ENCODE measurements at regions not wholly inside any gene's neighbourhood (a gene's known extent, or its start where the extent isn't known, plus 50 kb on each side); places are given as distances from the start of the nearest gene placed in this dataset.
"Not testable (repeated sequence)": the region's sequence is repeated elsewhere in the genome, so short reads cannot be mapped to it uniquely, and the experiment has no call there.

DNA sequence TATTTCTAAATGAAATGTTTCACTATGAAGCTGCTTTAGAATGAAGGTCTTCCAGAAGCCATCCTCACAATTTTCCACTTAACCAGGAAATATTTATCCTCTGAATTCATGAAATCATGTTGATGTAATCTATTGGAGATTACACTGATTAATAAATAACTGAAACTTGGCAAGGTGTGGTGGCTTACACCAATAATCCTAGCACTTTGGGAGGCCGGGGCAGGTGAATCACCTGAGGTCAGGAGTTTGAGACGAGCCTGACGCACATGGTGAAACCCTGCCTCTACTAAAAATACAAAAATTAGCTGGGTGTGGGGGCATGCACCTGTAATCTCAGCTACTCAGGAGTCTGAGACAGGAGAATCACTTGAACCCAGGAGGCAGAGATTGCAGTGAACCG is 73.8 kb upstream of the DAPK1 start:
- not testable (repeated sequence) for DNase-seq

DNA sequence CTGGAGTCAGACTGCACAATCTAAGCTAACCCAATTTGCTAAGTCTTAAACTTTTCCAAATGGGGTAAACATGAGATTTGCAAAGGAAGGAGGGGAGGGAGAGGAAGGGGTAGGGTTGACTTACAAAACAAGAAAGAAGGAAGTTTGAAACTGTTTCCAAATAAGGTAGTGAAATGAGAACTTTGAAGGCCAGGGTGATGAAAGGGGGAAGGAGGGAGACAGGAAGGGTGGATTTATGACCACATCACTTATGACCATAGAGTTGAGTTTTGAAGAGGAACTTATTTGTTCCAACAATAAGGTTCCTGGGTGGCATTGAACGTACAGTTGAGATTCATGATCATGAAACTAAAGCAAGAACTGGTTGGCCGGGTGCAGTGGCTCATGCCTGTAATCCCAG is 72.5 kb upstream of the DAPK1 start:
- DNase-seq: no peak

DNA sequence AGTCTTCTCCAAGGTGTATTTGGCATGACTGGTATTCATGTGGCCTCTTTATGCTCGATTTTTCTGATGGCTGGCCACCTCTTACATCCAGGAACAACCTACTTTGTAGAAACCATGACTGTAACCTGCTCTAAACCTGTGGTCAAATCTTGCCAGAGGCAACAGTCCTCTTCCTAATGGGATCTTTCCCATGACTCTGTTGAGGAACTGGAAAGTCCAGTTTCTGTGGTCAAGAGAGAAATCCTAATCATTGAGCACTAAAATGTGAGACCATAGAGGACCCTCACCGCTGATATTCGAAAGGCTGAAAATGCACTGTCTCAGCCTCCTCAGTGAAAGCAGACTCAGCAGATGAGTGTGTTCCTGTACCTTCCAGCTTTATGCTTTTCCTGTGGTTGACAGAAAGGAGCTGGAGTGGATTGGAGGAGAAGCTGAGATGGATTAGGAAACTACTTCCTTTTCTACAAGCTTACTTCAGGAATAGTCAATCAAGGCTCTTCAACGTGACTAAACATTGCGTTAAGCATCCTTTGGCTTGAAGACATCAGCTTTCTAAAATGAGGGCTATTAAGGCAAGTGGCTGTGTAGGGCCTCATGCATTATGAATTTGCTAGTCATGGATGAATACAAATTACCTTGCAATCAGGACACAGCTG is 69.7 kb upstream of the DAPK1 start:
- DNase-seq: no peak

DNA sequence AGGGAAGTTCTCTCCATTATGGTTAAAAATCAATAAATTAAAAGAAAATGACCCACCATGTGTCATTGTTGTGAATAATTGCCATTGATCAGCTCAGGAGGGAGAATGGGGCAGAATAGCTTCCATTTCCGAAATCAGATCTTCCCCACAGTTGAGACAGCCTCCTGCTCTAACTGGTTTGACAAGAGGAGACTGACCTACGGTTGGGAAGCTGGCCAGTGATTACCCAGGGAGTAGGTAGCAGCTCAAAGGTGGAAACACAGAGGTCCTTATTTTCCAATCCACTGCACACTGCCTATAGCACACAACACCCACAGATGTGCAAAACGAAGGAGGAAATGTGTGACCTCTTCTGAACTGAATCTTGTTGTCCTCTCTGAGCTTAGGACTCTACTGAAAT is 69.0 kb upstream of the DAPK1 start:
- no peak for DNase-seq

DNA sequence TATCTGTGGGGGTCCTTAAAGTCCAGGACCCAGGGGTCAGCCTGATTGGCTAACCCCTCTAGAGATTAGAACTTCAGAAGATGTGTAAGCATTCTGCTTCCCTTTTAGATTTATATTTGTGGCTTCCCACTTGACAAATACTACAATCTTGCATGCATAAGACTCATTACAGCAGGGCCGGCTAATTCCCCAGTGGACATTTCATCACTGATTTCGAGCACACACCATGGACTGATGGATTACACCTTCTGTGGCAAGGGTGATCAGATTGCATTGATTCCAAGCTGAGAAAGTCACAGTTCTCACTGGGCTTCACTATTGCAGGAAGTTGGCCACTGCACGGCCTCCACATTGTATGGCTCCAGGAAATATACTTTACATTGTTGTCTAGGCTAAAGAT is 65.8 kb upstream of the DAPK1 start:
- DNase-seq: no peak

DNA sequence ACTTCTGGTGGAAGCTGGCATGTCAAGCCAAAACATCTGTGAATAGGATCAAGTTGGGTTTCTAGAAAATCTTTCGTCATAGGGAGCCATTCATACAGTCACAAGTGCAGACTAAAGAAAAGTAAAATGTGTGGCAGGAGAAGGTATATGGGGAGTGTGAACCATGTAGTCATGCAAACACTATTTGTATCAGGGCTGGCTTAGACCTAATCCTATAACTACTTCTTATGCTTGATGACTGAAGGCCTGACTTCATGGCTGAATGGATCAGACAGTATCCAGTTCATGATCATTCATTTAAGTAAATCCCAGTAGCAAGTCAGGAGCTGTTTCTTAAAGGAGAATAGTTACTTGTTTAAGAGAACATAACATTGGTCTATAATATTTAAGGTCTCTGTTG is 63.8 kb upstream of the DAPK1 start:
- DNase-seq: no peak

DNA sequence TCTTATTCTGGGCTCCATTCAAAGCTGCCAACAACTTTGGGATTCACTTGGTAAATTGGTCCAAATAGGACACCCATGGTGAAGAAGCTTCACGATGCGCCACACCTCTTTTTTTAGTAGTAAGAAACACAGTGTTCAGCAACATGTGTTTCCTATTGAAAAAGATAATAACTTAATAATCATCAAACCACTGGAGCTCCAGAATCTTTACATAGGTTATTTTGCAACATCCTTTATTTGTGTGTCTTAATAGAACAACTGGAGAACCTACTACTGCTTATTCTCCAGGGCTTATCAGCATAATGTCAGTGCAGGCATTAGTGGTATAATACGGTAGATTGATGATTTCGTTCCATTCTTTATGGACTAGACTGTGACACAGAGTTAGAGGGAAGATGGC is 63.3 kb upstream of the DAPK1 start:
- DNase-seq: no peak

DNA sequence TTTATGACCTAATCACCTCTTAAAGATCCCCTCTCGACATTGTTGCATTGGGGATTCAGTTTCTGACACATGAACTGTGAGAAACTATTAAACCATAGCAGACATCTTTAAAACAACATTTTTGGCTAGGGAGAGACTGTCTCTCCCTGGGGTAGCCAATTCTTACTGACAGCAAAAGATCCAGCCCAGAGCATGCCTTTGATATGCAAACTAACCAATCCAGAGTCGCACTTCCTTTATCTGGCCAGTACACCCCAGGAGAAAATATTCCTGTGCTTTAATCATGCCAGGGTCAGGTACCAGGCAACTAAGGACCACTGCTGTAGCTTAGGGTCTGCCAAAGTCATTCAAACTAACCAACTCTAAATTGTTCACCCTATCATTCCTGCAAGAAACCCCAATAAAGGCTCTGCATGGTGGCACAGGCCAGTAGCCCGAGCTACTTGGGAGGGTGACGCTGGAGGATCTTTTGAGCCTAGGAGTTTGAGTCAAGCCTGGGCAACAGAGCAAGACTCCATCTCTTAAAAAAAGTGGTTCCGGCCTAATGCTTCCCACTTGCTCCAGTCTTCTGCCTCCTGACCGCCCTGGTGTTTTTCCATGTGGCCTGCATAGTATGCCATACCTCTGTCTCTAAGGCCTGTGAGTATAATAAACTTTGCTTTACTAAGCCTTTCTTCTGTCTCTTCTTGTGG is 62.3 kb upstream of the DAPK1 start:
- DNase-seq: no peak

DNA sequence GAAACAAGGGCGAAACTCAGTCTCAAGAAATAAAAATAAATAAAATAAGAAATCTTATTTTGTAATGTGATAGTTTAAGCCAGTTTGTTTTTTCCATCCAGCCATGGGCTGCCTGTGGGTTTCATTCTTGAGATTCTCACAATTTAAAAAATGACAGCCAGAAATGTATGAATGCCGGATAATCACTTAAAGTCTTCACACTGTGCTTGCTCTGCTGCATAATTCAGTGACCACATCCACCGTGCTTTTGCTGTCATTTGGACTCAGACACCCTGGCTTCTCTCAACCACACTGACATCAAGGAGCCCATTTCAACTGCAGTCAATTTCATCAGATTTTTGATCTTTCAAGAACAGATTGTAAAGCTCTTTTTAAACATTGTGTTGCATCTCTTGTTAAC is 61.0 kb upstream of the DAPK1 start:
- DNase-seq: no peak

DNA sequence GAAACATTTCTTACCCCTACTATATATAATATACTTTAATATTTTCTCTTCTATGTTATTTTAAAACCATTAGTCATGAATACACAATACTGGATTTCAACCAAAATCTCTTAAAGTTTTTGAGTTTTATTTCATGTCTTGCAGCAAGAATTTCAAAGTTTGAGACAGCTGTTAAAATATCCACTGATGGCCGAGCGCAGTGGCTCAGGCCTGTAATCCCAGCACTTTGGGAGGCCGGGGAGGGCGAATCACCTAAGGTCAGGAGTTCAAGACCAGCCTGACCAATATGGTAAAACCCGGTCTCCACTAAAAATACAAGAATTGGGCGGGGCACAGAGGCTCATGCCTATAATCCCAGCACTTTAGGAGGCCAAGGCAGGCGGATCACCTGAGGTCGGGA is 59.7 kb upstream of the DAPK1 start:
- no peak for DNase-seq

DNA sequence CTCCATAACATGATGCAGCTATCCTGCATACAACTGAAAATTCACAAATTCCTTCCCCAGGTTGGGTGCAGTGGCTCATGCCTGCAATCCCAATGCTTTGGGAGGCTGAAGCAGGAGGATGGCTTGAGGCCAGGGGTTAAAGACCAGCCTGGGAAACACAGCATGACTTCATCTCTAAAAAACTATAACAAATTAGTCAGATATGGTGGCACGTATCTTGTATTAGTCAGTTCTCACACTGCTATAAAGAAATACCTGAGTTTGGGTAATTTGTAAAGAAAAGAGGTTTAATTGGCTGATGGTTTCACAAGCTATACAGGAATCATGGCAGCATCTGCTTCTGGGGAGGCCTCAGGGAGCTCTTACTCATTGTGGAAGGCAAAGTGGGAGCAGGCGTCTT is 56.4 kb upstream of the DAPK1 start:
- no peak for DNase-seq

DNA sequence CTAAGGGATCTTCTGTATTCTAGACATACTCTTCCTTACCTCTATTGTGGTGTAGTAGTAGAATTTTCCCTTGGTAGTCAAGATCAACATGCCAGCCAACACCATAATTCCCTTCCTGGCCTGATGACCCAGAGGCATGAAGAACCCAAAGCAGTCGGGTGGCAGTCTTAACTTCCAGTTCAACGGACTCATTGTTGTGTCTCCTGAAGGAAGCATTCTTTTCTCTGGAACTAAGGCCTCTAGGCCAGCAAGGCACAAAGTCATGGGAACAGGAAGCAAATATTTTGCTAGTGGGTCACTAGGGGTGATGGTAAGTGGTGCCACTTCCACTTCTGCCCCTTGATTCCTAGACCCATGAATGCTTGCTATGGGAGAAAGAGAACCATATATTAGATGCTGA is 55.2 kb upstream of the DAPK1 start:
- no peak for DNase-seq

DNA sequence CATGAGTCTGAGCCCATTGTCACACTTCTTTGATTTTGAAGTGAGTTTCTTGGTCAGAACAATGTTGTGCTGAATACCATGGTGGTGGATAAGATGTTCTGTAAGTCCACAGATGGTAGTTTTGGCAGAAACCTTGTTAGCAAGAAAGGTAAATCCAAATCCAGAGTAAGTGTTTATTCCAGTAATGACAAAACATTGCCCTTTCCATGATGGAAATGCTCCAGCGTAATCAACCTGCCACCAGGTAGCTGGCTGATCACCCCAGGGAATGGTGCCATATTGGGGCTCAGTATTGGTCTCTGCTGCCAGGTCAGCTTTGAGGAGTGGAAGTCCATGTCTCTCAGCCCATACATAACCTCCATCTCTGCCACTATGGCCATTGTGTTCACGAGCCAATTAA is 54.7 kb upstream of the DAPK1 start:
- no peak for DNase-seq

DNA sequence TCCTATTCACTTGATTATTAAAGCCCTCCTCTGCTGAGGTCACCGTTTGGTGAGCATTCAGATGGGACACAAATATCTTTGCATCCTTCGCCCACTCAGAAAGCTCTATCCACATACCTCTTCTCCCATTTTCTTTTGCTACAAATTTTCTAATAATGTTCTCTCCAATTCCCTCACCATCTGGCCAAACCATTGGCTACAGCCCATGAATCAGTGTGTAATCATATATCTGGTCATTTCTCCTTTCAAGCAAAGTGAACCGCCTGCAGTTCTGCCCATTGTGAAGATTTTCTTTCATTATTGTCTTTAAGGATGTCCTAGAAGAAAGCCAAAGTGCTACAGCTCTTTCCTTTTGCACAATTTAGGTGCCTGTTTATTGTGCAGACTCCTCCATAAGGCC is 54.2 kb upstream of the DAPK1 start:
- DNase-seq: no peak

DNA sequence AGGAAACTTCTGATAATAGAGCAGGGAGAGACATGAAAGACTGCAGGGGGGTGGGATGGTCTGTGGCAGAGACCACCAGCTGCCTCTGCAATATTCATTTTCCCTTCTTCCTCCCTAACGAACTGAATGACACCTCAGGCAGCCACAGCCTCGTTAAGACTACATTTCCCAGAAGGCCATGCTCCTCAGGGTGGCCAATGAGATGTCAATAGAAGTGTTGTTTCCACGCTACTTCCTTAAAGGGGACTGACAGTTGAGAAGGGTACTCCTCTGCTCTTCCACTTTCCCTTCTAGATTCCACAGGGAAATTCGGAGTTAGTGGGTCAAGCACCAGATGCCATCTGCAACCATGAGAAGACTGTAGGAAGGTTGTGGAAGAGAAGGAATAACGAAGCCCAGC is 52.0 kb upstream of the DAPK1 start:
- peak; percentile 66 for DNase-seq

DNA sequence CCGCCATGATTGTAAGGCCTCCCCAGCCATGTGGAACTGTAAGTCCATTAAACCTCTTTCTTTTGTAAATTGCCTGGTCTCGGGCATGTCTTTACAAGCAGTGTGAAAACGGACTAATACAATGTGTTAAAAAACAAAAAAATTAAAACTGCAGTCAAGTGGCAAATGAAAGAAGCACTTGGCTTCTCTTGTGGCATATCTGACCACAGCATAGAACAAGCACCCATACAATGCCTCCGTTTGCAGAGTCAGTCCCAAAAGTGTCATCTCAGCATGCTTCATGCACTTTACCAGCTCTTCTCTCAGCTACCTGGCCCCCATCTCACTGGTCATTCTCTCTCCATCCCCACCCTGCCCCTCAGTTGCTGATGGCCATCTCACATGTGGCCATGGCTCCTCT is 51.1 kb upstream of the DAPK1 start:
- no peak for DNase-seq

DNA sequence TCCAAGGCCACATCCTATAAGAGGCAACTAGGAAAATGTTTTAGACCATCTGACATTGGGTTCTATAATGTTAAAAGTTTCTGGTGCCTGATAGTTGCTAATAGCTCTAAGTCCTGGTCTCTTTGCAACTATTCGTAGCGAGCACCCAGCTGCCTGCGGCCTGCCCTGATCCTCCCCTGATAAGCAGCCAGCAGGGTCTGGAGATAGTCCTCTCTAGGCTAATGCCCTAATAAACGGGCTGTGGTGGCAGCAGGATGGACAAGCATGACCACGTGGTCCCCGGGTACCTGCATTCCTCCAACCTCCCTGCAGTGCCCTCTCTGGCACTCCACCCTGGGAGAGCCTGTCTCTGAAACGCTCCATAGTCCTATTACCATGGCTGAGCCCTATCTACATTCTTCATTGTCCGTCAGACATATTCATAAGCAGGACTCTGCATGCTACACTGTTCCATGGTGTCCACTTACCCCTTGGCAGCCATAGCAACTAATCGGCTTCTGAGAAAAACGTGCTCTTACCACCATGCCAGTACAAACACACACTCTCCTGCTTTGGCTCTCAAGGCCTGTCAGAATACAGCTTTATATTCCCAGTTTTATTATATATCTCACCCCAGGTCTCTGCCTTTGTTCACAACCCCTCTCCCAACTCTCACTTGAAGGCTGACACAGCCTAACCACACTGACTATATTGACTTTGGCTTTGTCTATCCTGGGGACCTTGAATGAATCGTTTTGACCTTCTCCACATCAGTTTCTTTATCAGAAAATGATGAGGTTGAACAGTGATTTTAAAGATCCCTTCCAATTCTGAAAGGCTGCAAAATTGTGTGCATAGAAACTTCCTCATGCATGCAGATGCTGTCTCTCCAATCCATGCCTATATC is 49.9 kb upstream of the DAPK1 start:
- DNase-seq: no peak
